Stomach (tissue), 8 donors: ENCODE measurements at regions not wholly inside any gene's neighbourhood (a gene's known extent, or its start where the extent isn't known, plus 50 kb on each side); places are given as distances from the start of the nearest gene placed in this dataset.

Experiments used
- DNase-seq, 2 donors: peaks; one replicate each; pipeline versions ENCODE4 v3.0.0 to v3.0.0-alpha.2; 2013 to 2019
- H3K27ac ChIP-seq, 5 donors: fragments of 200-600 bp in 4 of 5; sonication (generic) in 4 of 5; one replicate each; pipeline ENCODE4 v1.5.1; 2013 to 2019; ENCODE audit warnings: mild to moderate bottlenecking in 1 of 5, moderate library complexity in 1 of 5
- H3K27me3 ChIP-seq, 3 donors: fragments of 200-600 bp; sonication (generic); one replicate each; pipeline ENCODE4 v1.5.1; 2017 to 2019; ENCODE audit warnings: mixed run types in 1 of 3
- H3K36me3 ChIP-seq, 4 donors: fragments of 200-600 bp; sonication (generic); 1 replicate in 3 of 4; 2 replicates in 1 of 4; pipeline ENCODE4 v1.5.1; 2016 to 2019
- H3K4me1 ChIP-seq, 4 donors: fragments of 200-600 bp; sonication (generic); one replicate each; pipeline ENCODE4 v1.5.1; 2016 to 2019
- H3K4me3 ChIP-seq, 4 donors: fragments of 200-600 bp; sonication (generic) in 3 of 4; one replicate each; pipeline ENCODE4 v1.5.1; 2016 to 2019; ENCODE audit warnings: mild to moderate bottlenecking in 1 of 4
- H3K9me3 ChIP-seq, 4 donors: fragments of 200-600 bp; sonication (generic); one replicate each; pipeline ENCODE4 v1.5.1; 2016 to 2019
- CTCF ChIP-seq, 7 experiments: fragments of 450-650 bp in 4 of 7; fragments of 200-600 bp in 3 of 7; sonication (generic) in 3 of 7; IDR thresholded peaks; one replicate each; pipeline ENCODE4 v1.5.1; 2016 to 2019; ENCODE audit warnings: antibody characterized with exemption in 7 of 7, control low read depth in 2 of 7, mild to moderate bottlenecking in 1 of 7
- EP300 ChIP-seq: sonication (generic); formaldehyde crosslinking; IDR thresholded peaks from one replicate; pipeline ENCODE4 v1.6.1; 2017; ENCODE audit warnings: antibody characterized with exemption
- POLR2A ChIP-seq, 4 donors: fragments of 450-650 bp; IDR thresholded peaks; one replicate each; pipeline ENCODE4 v1.6.1; 2016; ENCODE audit warnings: antibody characterized with exemption in 4 of 4, control low read depth in 2 of 4, mild to moderate bottlenecking in 1 of 4, moderate library complexity in 1 of 4
- POLR2AphosphoS5 ChIP-seq, 3 donors: sonication (generic); formaldehyde crosslinking; IDR thresholded peaks; one replicate each; pipeline ENCODE4 v1.6.1; 2016; ENCODE audit warnings: antibody characterized with exemption in 3 of 3
- WGBS, 5 donors: extraction: QIAGEN DNeasy Blood & Tissue Kit in 3 of 5; methylation state at CpG; one replicate each; pipeline versions ENCODE4 v1.1.5 to v1.1.7; 2013 to 2018; 5-methylcytosine and 5-hydroxymethylcytosine counted together
- intact Hi-C: fragments of 100-400 bp; cut with DNase I; formaldehyde crosslinking; loops from one replicate; pipeline ENCODE4 v1.15.1; 2023; ENCODE audit warnings: low total_unique reads
- donor health status: healthy with polysubstance abuse.
- donor health status: Bipolar disorder and iron deficiency.
- donor health status: healthy.

GRCh38 chr2:147389218-147389617 is 455.6 kb upstream of the ACVR2A start:
- 68 to 89% (median 81%) methylated on average over 5 of the region's 5 CpGs for WGBS, 5 donors
- H3K4me3 ChIP-seq = no peak overlapping the region
- TF ChIP-seq CTCF (IDR thresholded peaks at IDR 0.05) = no peak
- intact Hi-C loops = no loop called here
- H3K4me1 ChIP-seq = no peaks in the 10 kb centered on the region
- no peak for DNase-seq
- H3K27me3 ChIP-seq = no peaks in the 10 kb centered on the region
- no peak overlapping the region for H3K27ac ChIP-seq
- no peaks in the 10 kb centered on the region for H3K9me3 ChIP-seq
- H3K36me3 ChIP-seq = no peaks in the 10 kb centered on the region

- Histone ChIP-seq H3K27me3 (no peaks in the 10 kb centered on the region), H3K4me1 (no peaks in the 10 kb centered on the region), H3K9me3 (no peaks in the 10 kb centered on the region), H3K4me3 (no peak overlapping the region), H3K27ac (no peak overlapping the region), H3K36me3 (no peaks in the 10 kb centered on the region)
- TF ChIP-seq EP300 (no peak), CTCF (IDR thresholded peaks at IDR 0.05) (no peak), POLR2A (IDR thresholded peaks at IDR 0.05) (no peak), POLR2AphosphoS5 (IDR thresholded peaks at IDR 0.05) (no peak)
- intact Hi-C loops = no loop called here
- no peak for DNase-seq
- WGBS, 5 donors = 89 to 92% (median 91%) methylated on average over 2 of the region's 2 CpGs
These were observed 456.6 kb upstream of the ACVR2A start for GRCh38 chr2:147388217-147388616.

- Histone ChIP-seq H3K36me3 (no peaks in the 10 kb centered on the region), H3K27ac (no peak overlapping the region), H3K9me3 (no peaks in the 10 kb centered on the region), H3K4me3 (no peak overlapping the region), H3K27me3 (no peaks in the 10 kb centered on the region), H3K4me1 (no peaks in the 10 kb centered on the region)
- 61 to 76% (median 74%) methylated on average over 3 of the region's 3 CpGs for WGBS, 5 donors
- no peak for DNase-seq
- TF ChIP-seq CTCF (IDR thresholded peaks at IDR 0.05) (no peak), POLR2A (IDR thresholded peaks at IDR 0.05) (no peak), POLR2AphosphoS5 (IDR thresholded peaks at IDR 0.05) (no peak), EP300 (no peak)
- intact Hi-C loops = no loop called here
These were observed 458.5 kb upstream of the ACVR2A start for GRCh38 chr2:147386284-147386683.

- Histone ChIP-seq H3K27ac (no peak overlapping the region), H3K9me3 (no peaks in the 10 kb centered on the region), H3K36me3 (no peaks in the 10 kb centered on the region), H3K4me3 (no peak overlapping the region), H3K4me1 (no peaks in the 10 kb centered on the region), H3K27me3 (no peaks in the 10 kb centered on the region)
- intact Hi-C loops = no loop called here
- 50 to 64% (median 54%) methylated on average over 1 of the region's 1 CpG for WGBS, 5 donors
- no peak for TF ChIP-seq POLR2A (IDR thresholded peaks at IDR 0.05)
- no peak for DNase-seq
These were observed 459.2 kb upstream of the ACVR2A start for GRCh38 chr2:147385600-147385999.

- intact Hi-C loops = no loop called here
These were observed 460.2 kb upstream of the ACVR2A start for GRCh38 chr2:147384659-147385058.

More at GRCh38 chr2:147384659-147385058, 460.2 kb upstream of the ACVR2A start:
- H3K36me3 ChIP-seq = no peaks in the 10 kb centered on the region
- no peaks in the 10 kb centered on the region for H3K9me3 ChIP-seq
- H3K4me3 ChIP-seq = no peak overlapping the region
- H3K4me1 ChIP-seq = no peaks in the 10 kb centered on the region
- H3K27me3 ChIP-seq = no peaks in the 10 kb centered on the region
- TF ChIP-seq POLR2AphosphoS5 (IDR thresholded peaks at IDR 0.05) = no peak
- no peak for TF ChIP-seq EP300
- no peak for TF ChIP-seq POLR2A (IDR thresholded peaks at IDR 0.05)
- TF ChIP-seq CTCF (IDR thresholded peaks at IDR 0.05) = no peak
- H3K27ac ChIP-seq = no peak overlapping the region
- 75 to 90% (median 79%) methylated on average over 2 of the region's 2 CpGs for WGBS, 5 donors
- DNase-seq = no peak
